Gastrocnemius medialis (tissue), 4 donors: ENCODE measurements at regions not wholly inside any gene's neighbourhood (a gene's known extent, or its start where the extent isn't known, plus 50 kb on each side); places are given as distances from the start of the nearest gene placed in this dataset.

Experiments
- CTCF ChIP-seq, 5 experiments: fragments of 450-650 bp in 3 of 5; fragments of 200-600 bp in 2 of 5; sonication (generic) in 2 of 5; IDR thresholded peaks in 4 of 5; conservative IDR thresholded peaks in 1 of 5; 1 replicate in 4 of 5; 2 replicates in 1 of 5; pipeline ENCODE4 v1.5.1; 2016 to 2019; ENCODE audit warnings: antibody characterized with exemption in 5 of 5, mild to moderate bottlenecking in 3 of 5, moderate library complexity in 3 of 5
- POLR2A ChIP-seq, 2 donors: fragments of 450-650 bp; IDR thresholded peaks; one replicate each; pipeline ENCODE4 v1.6.1; 2017; ENCODE audit warnings: antibody characterized with exemption in 2 of 2, mild to moderate bottlenecking in 2 of 2, moderate library complexity in 2 of 2

GRCh38 chr14:61140872-61141271 is 140.3 kb downstream of the TMEM30B start:
- TF ChIP-seq POLR2A (IDR thresholded peaks at IDR 0.05): no peak
- TF ChIP-seq CTCF (IDR thresholded peaks at IDR 0.05 in 4 of 5, conservative IDR thresholded peaks at IDR 0.05 in 1 of 5): no peak
